HFFc6 (cell line): ENCODE measurements at regions not wholly inside any gene's neighbourhood (a gene's known extent, or its start where the extent isn't known, plus 50 kb on each side); places are given as distances from the start of the nearest gene placed in this dataset.
A peak's percentile ranks its signal among the peaks of the same experiment; 100 is the strongest.

Source experiments
- DNase-seq: peaks from one replicate; pipeline ENCODE4 v3.0.0-alpha.2; 2018
- H3K27ac Mint-ChIP-seq: 2 replicates; pipeline ENCODE4 v1.8.0; 2020; ENCODE audit warnings: mild to moderate bottlenecking, mixed read lengths
- H3K27me3 Mint-ChIP-seq: 2 replicates; pipeline ENCODE4 v1.8.0; 2021; ENCODE audit warnings: mild to moderate bottlenecking, moderate library complexity, mixed read lengths; ENCODE audit not compliant: insufficient read depth
- H3K36me3 Mint-ChIP-seq: 2 replicates; pipeline ENCODE4 v1.8.0; 2021; ENCODE audit warnings: low read depth, mixed read lengths
- H3K4me1 Mint-ChIP-seq: 2 replicates; pipeline ENCODE4 v1.8.0; 2020; ENCODE audit warnings: low read depth, mixed read lengths
- H3K4me3 Mint-ChIP-seq: 2 replicates; pipeline ENCODE4 v1.8.0; 2020; ENCODE audit warnings: mild to moderate bottlenecking, moderate library complexity, mixed read lengths
- H3K9me3 Mint-ChIP-seq: 2 replicates; pipeline ENCODE4 v1.8.0; 2020; ENCODE audit warnings: mild to moderate bottlenecking, mixed read lengths
- TF ChIP-seq, protein P1 (sequence below): fragments of 200-600 bp; sonication (generic); IDR thresholded peaks from 2 replicates; pipeline ENCODE4 v1.5.0; 2021; ENCODE audit warnings: antibody characterized with exemption, mild to moderate bottlenecking

DNA sequence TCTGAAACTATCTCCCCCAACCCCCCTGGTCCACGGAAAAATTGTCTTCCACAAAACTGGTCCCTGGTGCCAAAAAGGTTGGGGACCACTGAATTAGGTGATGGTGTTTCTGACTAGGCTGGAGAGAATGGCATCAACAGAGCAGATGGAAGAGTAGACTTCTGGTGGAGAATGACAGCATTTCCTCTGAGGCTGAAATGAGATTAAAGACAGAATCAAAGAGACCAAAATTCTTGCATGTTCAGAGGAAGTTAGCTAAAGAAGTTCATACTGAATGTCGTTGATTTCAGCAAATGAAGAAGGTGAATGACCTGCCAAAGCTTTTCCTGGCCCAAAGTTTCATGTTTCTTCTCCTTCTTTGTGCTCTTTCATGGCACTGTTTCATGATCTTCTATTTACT, 188.2 kb upstream of the RUNX1 start:
- DNase-seq: no peak
- peaks cover 4% of the 10 kb centered on the region; the same call in 1 of the 2 replicates for H3K9me3 Mint-ChIP-seq
- H3K4me1 Mint-ChIP-seq: peaks cover 29% of the 10 kb centered on the region
- H3K27me3 Mint-ChIP-seq: peaks cover 1% of the 10 kb centered on the region; the same call in 1 of the 2 replicates
- peaks cover 11% of the 10 kb centered on the region; the same call in 1 of the 2 replicates for H3K36me3 Mint-ChIP-seq
- H3K4me3 Mint-ChIP-seq: no peak overlapping the region
- no peak overlapping the region for H3K27ac Mint-ChIP-seq
- TF ChIP-seq, protein P1, sequence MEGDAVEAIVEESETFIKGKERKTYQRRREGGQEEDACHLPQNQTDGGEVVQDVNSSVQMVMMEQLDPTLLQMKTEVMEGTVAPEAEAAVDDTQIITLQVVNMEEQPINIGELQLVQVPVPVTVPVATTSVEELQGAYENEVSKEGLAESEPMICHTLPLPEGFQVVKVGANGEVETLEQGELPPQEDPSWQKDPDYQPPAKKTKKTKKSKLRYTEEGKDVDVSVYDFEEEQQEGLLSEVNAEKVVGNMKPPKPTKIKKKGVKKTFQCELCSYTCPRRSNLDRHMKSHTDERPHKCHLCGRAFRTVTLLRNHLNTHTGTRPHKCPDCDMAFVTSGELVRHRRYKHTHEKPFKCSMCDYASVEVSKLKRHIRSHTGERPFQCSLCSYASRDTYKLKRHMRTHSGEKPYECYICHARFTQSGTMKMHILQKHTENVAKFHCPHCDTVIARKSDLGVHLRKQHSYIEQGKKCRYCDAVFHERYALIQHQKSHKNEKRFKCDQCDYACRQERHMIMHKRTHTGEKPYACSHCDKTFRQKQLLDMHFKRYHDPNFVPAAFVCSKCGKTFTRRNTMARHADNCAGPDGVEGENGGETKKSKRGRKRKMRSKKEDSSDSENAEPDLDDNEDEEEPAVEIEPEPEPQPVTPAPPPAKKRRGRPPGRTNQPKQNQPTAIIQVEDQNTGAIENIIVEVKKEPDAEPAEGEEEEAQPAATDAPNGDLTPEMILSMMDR: no peak

- H3K4me1 Mint-ChIP-seq: peaks cover 39% of the 10 kb centered on the region
These were observed 187.0 kb upstream of the RUNX1 start for GRCh38 chr21:35236090-35236489.

GRCh38 chr21:35234725-35235124, 185.6 kb upstream of the RUNX1 start:
- Mint-ChIP-seq H3K4me1 (peaks cover 35% of the 10 kb centered on the region), H3K4me3 (no peak overlapping the region), H3K27ac (no peak overlapping the region), H3K27me3 (peaks cover 3% of the 10 kb centered on the region), H3K9me3 (peaks cover 4% of the 10 kb centered on the region; the same call in 1 of the 2 replicates), H3K36me3 (peaks cover 11% of the 10 kb centered on the region; the same call in 1 of the 2 replicates)
- TF ChIP-seq, protein P1: no peak
- no peak for DNase-seq

More at GRCh38 chr21:35236090-35236489, 187.0 kb upstream of the RUNX1 start:
- H3K36me3 Mint-ChIP-seq: peaks cover 11% of the 10 kb centered on the region; the same call in 1 of the 2 replicates
- DNase-seq: no peak
- peaks cover 4% of the 10 kb centered on the region; the same call in 1 of the 2 replicates for H3K9me3 Mint-ChIP-seq
- H3K4me3 Mint-ChIP-seq: no peak overlapping the region
- H3K27me3 Mint-ChIP-seq: peaks cover 1% of the 10 kb centered on the region; the same call in 1 of the 2 replicates
- TF ChIP-seq, protein P1: no peak
- H3K27ac Mint-ChIP-seq: no peak overlapping the region

DNA sequence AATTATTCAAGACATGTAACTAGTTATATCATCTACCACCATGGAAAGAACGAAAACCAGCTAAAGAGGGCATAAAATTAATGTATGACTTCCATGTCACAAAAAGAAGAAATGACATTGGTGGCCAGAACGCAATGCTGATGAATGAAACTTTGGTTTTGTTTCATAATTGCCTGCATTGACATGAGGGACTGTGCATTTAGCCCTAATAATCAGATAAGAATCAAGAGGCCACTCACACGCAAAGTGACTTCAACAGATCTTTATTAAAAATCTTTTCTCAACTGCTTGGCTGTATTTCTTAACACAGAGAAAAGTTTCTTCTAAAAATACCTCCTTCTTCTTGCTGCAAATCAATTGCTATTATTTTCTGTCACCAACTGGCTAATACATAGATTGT, 184.7 kb upstream of the RUNX1 start:
- TF ChIP-seq, protein P1: no peak
- Mint-ChIP-seq H3K27me3 (peaks cover 3% of the 10 kb centered on the region), H3K27ac (no peak overlapping the region), H3K4me1 (peaks cover 39% of the 10 kb centered on the region), H3K9me3 (peaks cover 4% of the 10 kb centered on the region; the same call in 1 of the 2 replicates), H3K4me3 (no peak overlapping the region), H3K36me3 (peaks cover 11% of the 10 kb centered on the region; the same call in 1 of the 2 replicates)
- DNase-seq: no peak

- Mint-ChIP-seq H3K27me3 (peaks cover 3% of the 10 kb centered on the region), H3K4me1 (peaks cover 42% of the 10 kb centered on the region), H3K4me3 (peak overlapping the region; percentile 67), H3K9me3 (peaks cover 4% of the 10 kb centered on the region; the same call in 1 of the 2 replicates), H3K27ac (peak overlapping the region; percentile 74), H3K36me3 (peaks cover 11% of the 10 kb centered on the region; the same call in 1 of the 2 replicates)
- TF ChIP-seq, protein P1: no peak
- DNase-seq: peak; percentile 81
These were observed 183.6 kb upstream of the RUNX1 start for GRCh38 chr21:35232545-35233176.
